ENCODE measurements at regions not wholly inside any gene's neighbourhood (a gene's known extent, or its start where the extent isn't known, plus 50 kb on each side); places are given as distances from the start of the nearest gene placed in this dataset.
A peak's percentile ranks its signal among the peaks of the same experiment; 100 is the strongest.

- FAIRE-seq (no peak), DNase-seq (ENCODE audit: low spot score in 2 of 2) (no peak)
Observed at GRCh38 chr1:168958562-168959289, 147.8 kb upstream of the ATP1B1 start.

DNA sequence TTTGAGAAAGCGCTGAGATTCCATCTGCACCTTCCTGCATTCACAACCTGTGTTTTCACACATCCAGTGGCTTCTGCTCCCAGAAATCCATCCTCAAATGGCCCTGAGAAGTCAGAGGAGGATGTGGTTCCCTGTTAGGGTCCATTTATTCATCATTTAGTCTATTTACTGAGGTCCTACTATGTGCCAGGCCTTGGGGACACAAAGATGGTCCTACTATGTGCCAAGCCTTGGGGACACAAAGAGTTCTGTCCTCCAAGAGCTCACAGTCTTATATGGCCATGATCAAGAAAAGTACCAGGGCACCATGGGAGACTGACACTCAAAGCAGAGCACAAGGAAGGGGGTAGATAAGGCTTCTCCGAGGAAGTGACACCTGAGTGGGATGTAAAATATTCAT is 147.1 kb upstream of the ATP1B1 start:
- FAIRE-seq (no peak), DNase-seq (ENCODE audit: low spot score in 2 of 2) (no peak)

- DNase-seq (ENCODE audit: low spot score in 2 of 2) (no peak), FAIRE-seq (no peak)
Observed at GRCh38 chr1:168960114-168960513, 146.4 kb upstream of the ATP1B1 start.

GRCh38 chr1:168960595-168960994 is 145.9 kb upstream of the ATP1B1 start:
- FAIRE-seq (peak; percentile 52), DNase-seq (ENCODE audit: low spot score in 2 of 2) (peak in 1 of 2 donors; percentile 10)

GRCh38 chr1:168963601-168964000 is 142.9 kb upstream of the ATP1B1 start:
- no peak for FAIRE-seq

GRCh38 chr1:168964478-168964877 is 142.0 kb upstream of the ATP1B1 start:
- FAIRE-seq (no peak), DNase-seq (ENCODE audit: low spot score in 2 of 2) (no peak)

More at GRCh38 chr1:168963601-168964000, 142.9 kb upstream of the ATP1B1 start:
- no peak for DNase-seq (ENCODE audit: low spot score in 2 of 2)

DNA sequence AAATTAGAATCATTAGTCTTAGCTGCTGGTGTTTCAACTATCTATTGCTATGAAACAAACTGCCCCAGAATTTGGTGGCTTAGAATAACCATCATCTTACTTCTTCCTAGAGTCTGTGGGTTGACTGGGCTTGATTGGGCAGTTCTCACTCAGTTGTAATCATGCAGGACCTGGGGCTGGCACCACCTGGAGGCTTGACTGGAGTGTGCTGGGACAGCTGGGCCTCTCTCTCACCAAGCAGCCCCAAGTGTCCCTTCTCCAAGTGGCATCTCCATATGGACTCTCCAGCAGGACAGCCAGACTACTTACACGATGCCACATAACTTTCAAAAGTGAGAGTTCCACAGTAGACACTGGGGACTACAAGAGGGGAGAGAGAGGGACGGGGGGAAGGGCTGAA is 140.3 kb upstream of the ATP1B1 start:
- DNase-seq (ENCODE audit: low spot score in 2 of 2) (no peak), FAIRE-seq (no peak)

GRCh38 chr1:168966636-168967035 is 139.9 kb upstream of the ATP1B1 start:
- FAIRE-seq (no peak), DNase-seq (ENCODE audit: low spot score in 2 of 2) (no peak)

DNA sequence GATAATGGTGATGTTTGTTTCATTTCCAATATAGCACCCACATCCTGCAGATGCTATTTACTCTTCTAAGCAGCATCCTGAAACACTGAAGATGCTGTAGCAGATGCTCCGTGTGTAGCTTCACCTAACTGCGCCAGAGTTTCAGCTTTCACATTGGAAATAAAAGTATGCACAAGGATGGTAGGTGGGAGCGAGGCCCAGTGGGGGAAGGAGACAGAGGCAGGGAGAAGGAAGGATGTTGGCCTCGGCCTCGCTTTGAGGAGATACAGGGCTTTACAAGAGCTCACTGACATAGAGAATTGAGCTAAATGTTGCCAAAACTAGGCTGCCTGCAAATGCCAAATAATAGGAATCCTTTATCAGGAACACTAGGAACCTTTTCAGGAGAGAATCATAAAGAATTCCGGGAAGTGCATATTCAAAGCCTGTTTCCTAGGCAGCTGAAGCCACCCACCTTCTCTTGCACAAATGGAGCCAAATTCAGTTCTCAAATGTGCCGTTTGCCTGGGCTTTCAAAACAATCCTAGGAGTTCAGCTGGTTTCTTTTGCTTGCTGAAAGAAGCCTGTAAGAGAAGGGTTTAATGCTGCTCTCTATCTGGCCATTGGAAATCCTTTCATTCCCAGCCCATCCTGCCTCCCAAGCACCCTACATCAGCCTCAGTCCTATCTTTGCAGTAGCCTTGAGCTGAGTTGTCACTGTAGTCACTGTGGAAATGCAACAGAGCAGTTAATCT is 135.4 kb upstream of the ATP1B1 start:
- FAIRE-seq (no peak), DNase-seq (ENCODE audit: low spot score in 2 of 2) (no peak)

- DNase-seq (ENCODE audit: low spot score in 2 of 2) (no peak), FAIRE-seq (no peak)
Observed at GRCh38 chr1:168972225-168972624, 134.3 kb upstream of the ATP1B1 start.

DNA sequence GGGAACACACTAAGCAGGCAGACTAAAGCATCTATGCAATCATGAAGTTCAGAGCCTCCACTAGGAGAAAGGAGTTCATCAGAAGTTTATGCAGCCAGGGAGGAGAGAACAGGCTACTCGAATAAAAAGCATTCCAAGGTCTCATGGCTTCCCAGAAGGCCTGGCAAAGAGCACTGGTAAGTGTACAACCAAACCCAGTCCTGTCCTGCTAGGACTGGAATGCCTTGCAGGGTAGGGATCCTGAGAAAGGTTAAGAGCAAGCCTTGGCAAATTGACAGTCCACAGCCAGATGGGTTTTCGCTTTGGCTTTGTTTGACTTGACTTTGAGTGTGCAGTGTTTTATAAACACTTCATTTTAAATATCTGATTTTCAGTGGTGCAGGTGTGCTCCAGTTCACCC is 133.6 kb upstream of the ATP1B1 start:
- FAIRE-seq (no peak), DNase-seq (ENCODE audit: low spot score in 2 of 2) (no peak)

- no peak for FAIRE-seq
Observed at GRCh38 chr1:168974117-168974516, 132.4 kb upstream of the ATP1B1 start.

DNA sequence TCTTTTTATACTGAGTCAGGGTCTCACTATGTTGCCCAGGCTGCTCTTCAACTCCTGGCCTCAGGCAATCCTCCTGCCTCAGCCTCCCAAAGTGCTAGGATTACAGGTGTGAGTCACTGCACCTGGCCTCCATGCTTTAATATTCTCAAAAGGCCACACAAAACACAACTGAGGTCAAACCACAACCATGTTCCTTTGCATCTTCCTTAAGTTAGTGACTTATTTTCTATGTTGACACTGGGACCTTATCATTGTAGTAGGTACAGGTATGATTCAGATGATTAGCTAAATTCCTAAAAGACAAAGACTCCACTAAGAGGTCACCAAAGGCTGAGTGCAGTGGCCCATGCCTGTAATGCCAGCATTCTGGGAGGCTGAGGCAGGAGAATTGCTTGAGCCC is 131.9 kb upstream of the ATP1B1 start:
- no peak for FAIRE-seq

More at GRCh38 chr1:168974117-168974516, 132.4 kb upstream of the ATP1B1 start:
- no peak for DNase-seq (ENCODE audit: low spot score in 2 of 2)

GRCh38 chr1:168976267-168976666 is 130.2 kb upstream of the ATP1B1 start:
- DNase-seq (ENCODE audit: low spot score in 2 of 2): no peak
- FAIRE-seq: no peak

More for the DNA sequence above, 131.9 kb upstream of the ATP1B1 start:
- no peak for DNase-seq (ENCODE audit: low spot score in 2 of 2)

DNA sequence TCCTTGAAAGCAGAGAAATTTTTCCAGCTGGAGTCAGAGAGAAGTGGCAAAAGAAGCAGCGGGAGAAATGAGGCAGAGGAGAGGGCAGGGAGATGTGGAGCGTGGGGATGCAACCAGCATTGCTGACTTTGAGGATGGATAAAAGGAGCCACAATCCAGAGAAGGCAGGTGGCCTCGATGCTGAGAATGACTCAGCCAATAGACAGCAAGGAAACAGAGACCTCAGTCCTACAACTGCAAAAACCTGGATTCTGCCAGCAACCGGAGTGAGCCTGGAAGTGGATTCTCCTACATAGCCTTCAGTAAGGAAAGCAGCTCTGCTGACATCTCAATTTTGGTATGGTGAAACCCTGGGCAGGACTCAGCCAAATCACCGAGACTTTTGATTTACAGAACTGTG is 128.9 kb upstream of the ATP1B1 start:
- FAIRE-seq (no peak), DNase-seq (ENCODE audit: low spot score in 2 of 2) (no peak)

DNA sequence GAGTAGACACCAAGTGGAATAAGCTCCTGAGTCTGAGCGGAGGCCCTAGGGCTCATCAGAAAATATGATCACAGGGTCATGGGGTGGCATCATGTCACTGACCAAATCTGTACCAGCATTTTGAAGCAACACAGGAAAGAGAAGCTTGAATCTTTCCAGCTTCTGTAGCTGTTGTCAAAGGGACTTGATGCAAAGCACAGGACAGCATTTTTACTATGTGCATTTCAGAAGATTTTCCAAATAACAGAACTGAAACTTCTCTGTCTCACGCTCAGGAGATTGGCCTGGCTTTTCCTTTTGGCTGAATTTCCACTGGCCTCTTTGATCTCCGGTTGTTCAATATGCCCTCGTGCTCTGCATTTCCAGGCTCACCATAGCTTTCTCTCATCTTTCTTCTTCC is 127.2 kb upstream of the ATP1B1 start:
- FAIRE-seq (no peak), DNase-seq (ENCODE audit: low spot score in 2 of 2) (no peak)

- no peak for FAIRE-seq
Observed at GRCh38 chr1:168980180-168980579, 126.3 kb upstream of the ATP1B1 start.

DNA sequence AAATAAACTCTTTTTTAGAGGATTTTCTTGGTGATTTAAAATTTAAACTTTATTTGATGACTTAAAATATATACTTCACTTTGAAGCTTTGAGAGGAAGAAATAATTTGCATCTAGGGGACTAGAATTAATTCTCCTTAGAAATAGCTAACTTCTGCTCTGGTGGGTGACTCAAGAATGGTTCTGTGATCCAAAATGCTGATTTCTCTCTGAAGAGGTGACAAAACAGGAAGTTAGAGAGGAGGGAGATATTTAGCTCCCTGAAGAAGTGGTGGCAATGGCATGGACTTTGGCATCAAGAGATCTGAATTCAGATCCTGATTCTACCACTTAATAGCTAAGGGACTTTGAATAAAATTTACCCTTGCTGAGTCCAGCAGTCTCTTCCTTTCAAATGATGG is 125.8 kb upstream of the ATP1B1 start:
- DNase-seq (ENCODE audit: low spot score in 2 of 2) (no peak), FAIRE-seq (no peak)

More at GRCh38 chr1:168980180-168980579, 126.3 kb upstream of the ATP1B1 start:
- DNase-seq (ENCODE audit: low spot score in 2 of 2): no peak

DNA sequence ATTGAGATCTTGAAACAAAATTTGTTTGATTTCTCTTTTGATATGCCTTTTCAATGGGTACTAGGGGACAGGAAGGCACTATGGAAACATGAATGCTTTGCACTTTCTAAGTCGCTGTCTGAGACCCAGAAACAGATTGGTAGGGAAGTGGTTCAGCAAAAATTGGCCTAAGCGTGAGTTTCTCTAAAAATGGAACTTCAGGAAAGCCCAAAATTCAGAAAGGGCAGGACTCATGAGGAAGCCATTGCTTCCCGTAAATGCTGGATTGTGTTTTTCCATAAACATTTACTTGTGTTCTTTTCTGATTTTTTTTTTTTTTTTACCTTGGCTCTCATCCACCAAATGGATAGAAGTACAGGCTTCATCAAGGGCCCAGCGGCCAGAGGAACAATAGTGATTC is 123.7 kb upstream of the ATP1B1 start:
- DNase-seq (ENCODE audit: low spot score in 2 of 2) (no peak), FAIRE-seq (no peak)

- no peak for FAIRE-seq
- DNase-seq (ENCODE audit: low spot score in 2 of 2): no peak
Observed at GRCh38 chr1:168987330-168987729, 119.2 kb upstream of the ATP1B1 start.

GRCh38 chr1:168987923-168988322 is 118.6 kb upstream of the ATP1B1 start:
- no peak for DNase-seq (ENCODE audit: low spot score in 2 of 2)
- FAIRE-seq: no peak

GRCh38 chr1:168989985-168990384 is 116.5 kb upstream of the ATP1B1 start:
- no peak for FAIRE-seq
- no peak for DNase-seq (ENCODE audit: low spot score in 2 of 2)
